ENCODE measurements at regions not wholly inside any gene's neighbourhood (a gene's known extent, or its start where the extent isn't known, plus 50 kb on each side); places are given as distances from the start of the nearest gene placed in this dataset.
"Not testable (repeated sequence)": the region's sequence is repeated elsewhere in the genome, so short reads cannot be mapped to it uniquely, and the experiment has no call there.

- H3K4me3 ChIP-seq = no peak overlapping the region
- no peaks in the 10 kb centered on the region for H3K4me1 ChIP-seq
- no peaks in the 10 kb centered on the region for H3K9me3 ChIP-seq
- intact Hi-C loops (cut with DNase I) = no loop called here
- no peaks in the 10 kb centered on the region for H3K36me3 ChIP-seq
- no peak for TF ChIP-seq CTCF (IDR thresholded peaks at IDR 0.05)
- no peak for TF ChIP-seq POLR2A (IDR thresholded peaks at IDR 0.05)
- no peak for TF ChIP-seq POLR2AphosphoS5 (IDR thresholded peaks at IDR 0.05; ENCODE audit: insufficient read depth in 1 of 2, low read depth in 1 of 2)
- no peaks in the 10 kb centered on the region for H3K27me3 ChIP-seq
- no peak overlapping the region for H3K27ac ChIP-seq
- no peak for DNase-seq (ENCODE audit: extremely low spot score in 2 of 2)
These were observed 116.7 kb upstream of the PLCL2 start for GRCh38 chr3:16768014-16768413.

GRCh38 chr3:16768956-16769355, 115.8 kb upstream of the PLCL2 start:
- no peaks in the 10 kb centered on the region for H3K27me3 ChIP-seq
- no peak for DNase-seq (ENCODE audit: extremely low spot score in 2 of 2)
- intact Hi-C loops (cut with DNase I) = no loop called here
- H3K36me3 ChIP-seq = no peaks in the 10 kb centered on the region
- no peak overlapping the region for H3K4me3 ChIP-seq
- H3K4me1 ChIP-seq = no peaks in the 10 kb centered on the region
- TF ChIP-seq CTCF (IDR thresholded peaks at IDR 0.05) = no peak
- no peak for TF ChIP-seq POLR2AphosphoS5 (IDR thresholded peaks at IDR 0.05; ENCODE audit: insufficient read depth in 1 of 2, low read depth in 1 of 2)
- TF ChIP-seq POLR2A (IDR thresholded peaks at IDR 0.05) = no peak
- H3K9me3 ChIP-seq = no peaks in the 10 kb centered on the region
- H3K27ac ChIP-seq = no peak overlapping the region

GRCh38 chr3:16769525-16769924, 115.2 kb upstream of the PLCL2 start:
- Histone ChIP-seq H3K27me3 (no peaks in the 10 kb centered on the region), H3K36me3 (no peaks in the 10 kb centered on the region), H3K9me3 (no peaks in the 10 kb centered on the region), H3K4me1 (no peaks in the 10 kb centered on the region), H3K27ac (no peak overlapping the region), H3K4me3 (no peak overlapping the region)
- no peak for DNase-seq (ENCODE audit: extremely low spot score in 2 of 2)
- intact Hi-C loops (cut with DNase I) = no loop called here
- TF ChIP-seq POLR2A (IDR thresholded peaks at IDR 0.05) (no peak), CTCF (IDR thresholded peaks at IDR 0.05) (no peak), POLR2AphosphoS5 (IDR thresholded peaks at IDR 0.05; ENCODE audit: insufficient read depth in 1 of 2, low read depth in 1 of 2) (no peak)

- H3K4me1 ChIP-seq = no peaks in the 10 kb centered on the region
- no peak overlapping the region for H3K27ac ChIP-seq
- H3K4me3 ChIP-seq = no peak overlapping the region
- no peak for DNase-seq (ENCODE audit: extremely low spot score in 2 of 2)
- H3K27me3 ChIP-seq = no peaks in the 10 kb centered on the region
- H3K9me3 ChIP-seq = no peaks in the 10 kb centered on the region
- TF ChIP-seq CTCF (IDR thresholded peaks at IDR 0.05) (no peak), POLR2A (IDR thresholded peaks at IDR 0.05) (no peak), POLR2AphosphoS5 (IDR thresholded peaks at IDR 0.05; ENCODE audit: insufficient read depth in 1 of 2, low read depth in 1 of 2) (no peak)
- intact Hi-C loops (cut with DNase I) = no loop called here
- no peaks in the 10 kb centered on the region for H3K36me3 ChIP-seq
These were observed 114.7 kb upstream of the PLCL2 start for GRCh38 chr3:16770021-16770420.

GRCh38 chr3:16770792-16771191, 114.0 kb upstream of the PLCL2 start:
- DNase-seq (ENCODE audit: extremely low spot score in 2 of 2) = no peak
- TF ChIP-seq CTCF (IDR thresholded peaks at IDR 0.05) (no peak), POLR2AphosphoS5 (IDR thresholded peaks at IDR 0.05; ENCODE audit: insufficient read depth in 1 of 2, low read depth in 1 of 2) (no peak), POLR2A (IDR thresholded peaks at IDR 0.05) (no peak)
- Histone ChIP-seq H3K27me3 (no peaks in the 10 kb centered on the region), H3K4me3 (no peak overlapping the region), H3K36me3 (no peaks in the 10 kb centered on the region), H3K27ac (no peak overlapping the region), H3K4me1 (no peaks in the 10 kb centered on the region), H3K9me3 (no peaks in the 10 kb centered on the region)
- intact Hi-C loops (cut with DNase I) = no loop called here

- H3K36me3 ChIP-seq; H3K27ac ChIP-seq; H3K9me3 ChIP-seq; intact Hi-C loops (cut with DNase I); H3K27me3 ChIP-seq; H3K4me3 ChIP-seq; DNase-seq (ENCODE audit: extremely low spot score in 2 of 2); H3K4me1 ChIP-seq: not testable (repeated sequence)
These were observed 111.2 kb upstream of the PLCL2 start for GRCh38 chr3:16773594-16773993.

GRCh38 chr3:16774536-16774935, 110.2 kb upstream of the PLCL2 start:
- H3K4me1 ChIP-seq; H3K27me3 ChIP-seq; intact Hi-C loops (cut with DNase I); H3K36me3 ChIP-seq; H3K4me3 ChIP-seq; H3K9me3 ChIP-seq; DNase-seq (ENCODE audit: extremely low spot score in 2 of 2); H3K27ac ChIP-seq: not testable (repeated sequence)

All from vagina (tissue), 2 donors.